HG03469 (cell line): ENCODE measurements at regions not wholly inside any gene's neighbourhood (a gene's known extent, or its start where the extent isn't known, plus 50 kb on each side); places are given as distances from the start of the nearest gene placed in this dataset.

Experiments used
- ATAC-seq: cut with Tn5 transposase; IDR thresholded peaks from one replicate; pipeline ENCODE4 v1.9.1; 2021; ENCODE audit warnings: mild to moderate bottlenecking, moderate library complexity, moderate number of reproducible peaks; ENCODE audit not compliant: unreplicated experiment

DNA sequence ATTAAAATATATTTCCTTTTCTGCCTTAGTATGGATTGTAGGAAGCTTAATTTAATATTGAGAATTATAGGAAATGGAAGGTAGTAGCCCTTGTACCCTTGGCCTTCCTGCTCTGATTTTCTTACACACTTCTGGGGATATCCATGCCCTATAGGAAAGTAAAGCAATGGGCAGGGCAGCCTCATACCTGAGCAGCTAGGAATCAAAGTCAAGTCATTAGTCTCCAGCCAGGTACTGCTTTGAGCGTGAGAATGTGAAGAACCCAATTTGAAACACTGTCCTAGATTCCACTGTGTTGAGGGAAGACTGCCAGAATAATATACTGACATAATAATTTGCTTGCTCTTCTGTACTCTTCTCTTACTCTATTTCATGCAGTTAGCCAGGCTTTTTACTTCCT, 51.0 kb upstream of the L3MBTL3 start:
- ATAC-seq = no peak

DNA sequence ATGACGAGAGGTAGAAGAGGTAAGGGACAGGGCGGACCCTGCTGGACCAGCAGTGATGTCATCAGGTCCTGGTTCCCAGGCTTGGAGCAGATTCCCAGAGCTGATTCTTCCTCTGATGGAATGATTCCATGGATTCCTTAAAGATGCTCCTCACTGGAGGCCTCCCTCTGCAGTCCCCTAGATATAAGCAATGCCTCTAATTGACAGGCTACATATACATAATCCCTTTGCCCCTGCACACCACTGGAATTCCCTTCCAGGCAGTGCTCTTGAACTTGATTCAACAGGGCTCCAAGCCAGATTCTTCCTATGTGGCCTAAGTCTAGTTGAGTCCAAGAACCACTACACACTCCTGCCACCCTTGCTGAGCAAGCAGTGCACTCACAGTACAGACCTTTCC, 52.3 kb upstream of the L3MBTL3 start:
- ATAC-seq = no peak

GRCh38 chr6:129965096-129965495, 53.3 kb upstream of the L3MBTL3 start:
- no peak for ATAC-seq

- ATAC-seq = no peak
Measured at GRCh38 chr6:129959358-129959930, 58.9 kb upstream of the L3MBTL3 start.

DNA sequence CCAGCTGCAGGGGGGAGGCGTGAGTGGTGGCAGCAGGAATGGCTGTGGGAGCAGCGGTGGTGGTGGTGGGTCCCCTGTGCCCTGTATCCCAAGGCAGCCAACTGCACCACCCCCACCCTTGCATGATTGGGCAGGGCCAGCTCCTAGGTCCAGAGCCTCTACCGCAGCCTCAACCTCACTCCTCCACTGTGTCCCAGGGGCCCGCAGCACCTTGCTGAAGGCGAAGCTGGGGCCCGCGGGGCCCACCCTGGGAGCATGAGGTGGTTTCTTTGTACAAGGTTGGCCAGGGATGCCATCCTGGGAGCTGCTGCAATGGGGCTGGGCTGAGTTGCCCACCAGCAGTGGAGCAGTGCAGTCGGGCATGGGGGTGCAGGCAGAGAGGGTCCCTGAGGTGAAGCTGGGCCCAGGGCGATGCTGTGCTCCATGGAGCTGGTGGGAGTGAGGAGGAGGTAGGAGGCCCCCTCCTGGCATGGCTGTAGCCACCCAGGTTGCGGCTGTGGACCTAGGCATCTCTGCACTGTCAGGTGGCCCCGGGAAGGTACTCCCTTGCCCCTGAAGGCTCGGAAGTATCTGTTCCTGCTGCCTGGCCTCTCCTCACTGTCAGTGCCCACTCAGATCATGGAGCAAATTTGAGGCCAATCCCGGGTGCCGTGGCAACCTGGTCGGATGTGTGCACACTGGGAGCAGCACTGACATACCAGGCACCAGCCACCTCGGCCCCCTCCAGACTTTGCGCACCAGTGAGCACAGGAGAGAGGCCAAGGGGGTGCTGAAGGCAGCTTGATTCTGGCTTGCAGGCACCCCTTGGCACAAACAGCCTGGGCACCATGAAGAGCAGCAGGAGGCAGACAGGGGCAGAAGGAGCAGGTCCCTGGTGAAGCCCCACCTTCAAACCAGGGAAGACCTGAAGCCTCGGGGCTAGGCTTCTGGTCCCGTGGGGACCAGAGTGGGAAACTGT, 60.2 kb upstream of the L3MBTL3 start:
- no peak for ATAC-seq

DNA sequence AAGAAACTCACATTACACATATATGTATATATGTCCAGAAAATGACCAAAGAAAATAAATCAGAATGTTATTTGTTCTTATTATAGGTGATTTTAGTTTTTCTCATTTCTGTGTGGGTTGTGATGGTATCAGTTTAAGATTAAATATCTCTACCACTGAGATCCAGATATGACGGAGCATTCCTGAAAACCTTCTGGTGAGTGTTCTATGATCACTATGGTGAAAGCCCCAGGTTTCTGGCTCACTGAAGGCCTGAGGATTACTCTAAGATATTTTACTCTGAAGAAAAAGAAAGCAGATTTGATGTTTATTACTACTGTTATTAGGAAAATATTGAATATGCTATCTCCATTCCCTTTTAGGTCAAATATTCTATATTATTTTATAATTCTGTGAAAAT, 62.8 kb upstream of the L3MBTL3 start:
- ATAC-seq = no peak

GRCh38 chr6:129954749-129955431, 63.5 kb upstream of the L3MBTL3 start:
- ATAC-seq = no peak

- no peak for ATAC-seq
Measured at GRCh38 chr6:129947797-129948196, 70.6 kb upstream of the L3MBTL3 start.

GRCh38 chr6:129946439-129947140, 71.8 kb upstream of the L3MBTL3 start:
- no peak for ATAC-seq

- no peak for ATAC-seq
Measured at GRCh38 chr6:129943637-129944271, 74.6 kb upstream of the L3MBTL3 start.

DNA sequence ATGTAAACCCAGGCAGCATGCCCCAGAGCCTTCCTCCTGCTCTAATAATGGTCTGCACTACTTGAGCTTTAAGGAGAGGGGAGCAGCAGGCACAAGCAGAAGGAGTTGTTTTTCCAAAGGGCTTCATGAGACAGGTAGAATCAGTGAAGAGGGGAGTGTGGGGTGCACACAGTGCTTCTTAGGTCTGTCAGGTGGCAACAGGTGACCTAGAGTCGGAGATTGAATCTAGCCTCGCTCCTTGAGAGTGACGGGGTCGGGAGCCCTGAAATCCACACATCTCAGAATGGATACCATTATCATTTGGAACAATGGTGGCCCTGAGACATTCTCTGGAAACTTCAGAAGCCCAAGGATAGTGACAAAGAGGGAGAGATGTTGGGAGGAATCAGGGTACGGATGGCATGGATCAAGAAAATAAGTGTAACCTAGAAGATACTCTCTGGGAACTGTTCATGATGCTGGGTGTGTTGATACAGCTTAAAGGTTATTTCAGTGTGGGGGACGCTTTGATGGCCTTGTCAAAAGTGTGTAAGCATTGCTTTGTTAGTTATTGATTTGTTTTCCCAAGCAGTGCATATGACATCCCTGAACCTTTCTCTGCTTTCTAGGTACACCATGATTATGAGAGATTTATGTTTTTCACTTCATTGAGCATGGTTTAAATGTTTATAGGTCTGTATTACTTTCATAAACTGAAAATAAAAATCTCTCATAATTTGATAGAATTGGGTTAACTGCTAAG, 77.8 kb upstream of the L3MBTL3 start:
- no peak for ATAC-seq

- ATAC-seq = no peak
Measured at GRCh38 chr6:129938249-129939020, 77.3 kb upstream of the TMEM244 start.

- ATAC-seq = peak; percentile 56
Measured at GRCh38 chr6:129936329-129937165, 75.4 kb upstream of the TMEM244 start.

- ATAC-seq = no peak
Measured at GRCh38 chr6:129932321-129932720, 71.2 kb upstream of the TMEM244 start.

- ATAC-seq = no peak
Measured at GRCh38 chr6:129929433-129929832, 68.3 kb upstream of the TMEM244 start.

DNA sequence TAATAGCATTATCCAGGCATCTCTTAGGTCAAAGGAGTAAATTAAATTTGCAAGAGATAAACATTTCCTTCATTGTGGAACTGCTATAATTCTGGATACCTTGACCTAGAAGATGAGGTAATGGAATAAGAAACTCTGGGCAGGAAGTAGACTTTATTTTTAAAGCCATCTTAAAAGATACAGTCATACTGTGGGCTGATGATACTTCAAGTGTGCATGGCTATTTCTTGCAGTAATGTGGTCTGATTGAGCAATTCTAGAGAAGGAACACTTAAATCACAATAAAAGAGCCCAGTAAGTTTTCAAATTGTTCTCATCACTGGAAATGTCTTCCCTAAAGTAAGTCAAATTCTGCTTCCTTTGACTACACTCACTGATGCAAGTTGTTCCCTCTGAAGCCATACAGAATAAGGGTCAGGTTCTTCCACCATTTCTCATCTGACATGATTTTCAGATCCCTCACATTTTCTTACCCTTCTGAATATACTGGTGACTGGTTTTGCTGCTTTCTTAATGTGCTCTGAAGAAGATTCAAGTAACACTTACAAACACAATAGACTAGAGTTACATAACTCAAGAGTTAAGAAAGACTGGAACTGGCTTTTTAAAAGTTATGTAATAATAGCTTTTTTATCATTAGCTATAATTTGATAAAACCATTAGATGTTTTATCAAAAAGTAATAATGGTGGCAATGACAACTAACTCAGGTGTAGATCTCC, 62.6 kb upstream of the TMEM244 start:
- ATAC-seq = no peak

- no peak for ATAC-seq
Measured at GRCh38 chr6:129921169-129921817, 60.2 kb upstream of the TMEM244 start.
